ENCODE measurements at regions not wholly inside any gene's neighbourhood (a gene's known extent, or its start where the extent isn't known, plus 50 kb on each side); places are given as distances from the start of the nearest gene placed in this dataset.
A peak's percentile ranks its signal among the peaks of the same experiment; 100 is the strongest.

DNA sequence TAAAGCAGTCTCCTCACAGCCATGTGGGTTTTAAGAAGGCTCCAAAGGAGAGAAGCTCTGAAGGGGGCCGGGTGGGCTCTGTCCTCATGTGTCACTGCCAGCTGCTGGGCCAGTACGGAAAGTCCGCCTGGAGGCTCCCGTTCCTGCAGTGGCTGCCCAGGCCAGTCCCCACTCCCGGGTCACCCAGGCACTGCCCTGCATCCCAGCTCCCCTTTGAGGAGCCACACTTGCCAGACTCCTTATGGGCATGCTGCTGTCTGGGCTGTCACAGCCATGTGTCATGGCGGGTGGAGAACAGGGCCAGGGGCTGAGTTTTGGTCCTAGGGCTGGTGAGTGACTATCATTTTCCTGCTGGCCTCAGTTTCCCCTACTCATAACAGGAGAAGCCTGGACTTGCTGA, 79.4 kb upstream of the ACTRT2 start:
- no peaks in the 10 kb centered on the region for H3K4me1 ChIP-seq
- H3K27me3 ChIP-seq (ENCODE audit: low read depth), result peaks cover 26% of the 10 kb centered on the region
- no peaks in the 10 kb centered on the region for H3K36me3 ChIP-seq
- H3K4me3 ChIP-seq, result no peak overlapping the region
- TF ChIP-seq, protein P1, sequence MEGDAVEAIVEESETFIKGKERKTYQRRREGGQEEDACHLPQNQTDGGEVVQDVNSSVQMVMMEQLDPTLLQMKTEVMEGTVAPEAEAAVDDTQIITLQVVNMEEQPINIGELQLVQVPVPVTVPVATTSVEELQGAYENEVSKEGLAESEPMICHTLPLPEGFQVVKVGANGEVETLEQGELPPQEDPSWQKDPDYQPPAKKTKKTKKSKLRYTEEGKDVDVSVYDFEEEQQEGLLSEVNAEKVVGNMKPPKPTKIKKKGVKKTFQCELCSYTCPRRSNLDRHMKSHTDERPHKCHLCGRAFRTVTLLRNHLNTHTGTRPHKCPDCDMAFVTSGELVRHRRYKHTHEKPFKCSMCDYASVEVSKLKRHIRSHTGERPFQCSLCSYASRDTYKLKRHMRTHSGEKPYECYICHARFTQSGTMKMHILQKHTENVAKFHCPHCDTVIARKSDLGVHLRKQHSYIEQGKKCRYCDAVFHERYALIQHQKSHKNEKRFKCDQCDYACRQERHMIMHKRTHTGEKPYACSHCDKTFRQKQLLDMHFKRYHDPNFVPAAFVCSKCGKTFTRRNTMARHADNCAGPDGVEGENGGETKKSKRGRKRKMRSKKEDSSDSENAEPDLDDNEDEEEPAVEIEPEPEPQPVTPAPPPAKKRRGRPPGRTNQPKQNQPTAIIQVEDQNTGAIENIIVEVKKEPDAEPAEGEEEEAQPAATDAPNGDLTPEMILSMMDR (IDR thresholded peaks at IDR 0.05), result no peak
- no peak overlapping the region for H3K27ac ChIP-seq
- ATAC-seq (no peak), DNase-seq (peak; percentile 18)
- intact Hi-C loops (cut with DNase I), result no loop called here
- peaks cover 12% of the 10 kb centered on the region for H3K9me3 ChIP-seq

DNA sequence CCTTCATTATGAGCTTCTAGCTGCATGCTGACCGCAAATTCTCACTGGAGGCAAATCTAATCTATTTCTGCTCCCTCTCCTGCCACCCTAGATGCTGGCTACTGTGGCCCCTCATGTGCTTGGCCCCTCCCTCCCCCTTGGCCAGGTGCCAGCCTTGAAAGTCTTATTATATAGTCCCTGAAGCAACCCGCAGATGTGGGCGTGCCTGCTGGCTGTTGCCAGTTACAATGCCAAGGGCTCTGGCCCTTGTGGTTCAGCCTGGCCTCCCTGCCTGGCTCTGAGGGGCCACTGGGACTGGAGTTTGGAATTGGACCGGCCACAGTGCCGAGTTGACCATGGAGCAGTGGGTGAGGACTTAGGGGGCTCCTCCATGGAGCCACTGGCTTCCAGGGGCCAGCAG, 78.9 kb upstream of the ACTRT2 start:
- TF ChIP-seq, protein P1 (IDR thresholded peaks at IDR 0.05), result no peak
- Histone ChIP-seq H3K9me3 (peaks cover 12% of the 10 kb centered on the region), H3K4me1 (no peaks in the 10 kb centered on the region), H3K27me3 (ENCODE audit: low read depth) (peaks cover 26% of the 10 kb centered on the region), H3K4me3 (no peak overlapping the region), H3K27ac (no peak overlapping the region), H3K36me3 (no peaks in the 10 kb centered on the region)
- intact Hi-C loops (cut with DNase I), result no loop called here
- DNase-seq, result no peak
- ATAC-seq, result no peak

DNA sequence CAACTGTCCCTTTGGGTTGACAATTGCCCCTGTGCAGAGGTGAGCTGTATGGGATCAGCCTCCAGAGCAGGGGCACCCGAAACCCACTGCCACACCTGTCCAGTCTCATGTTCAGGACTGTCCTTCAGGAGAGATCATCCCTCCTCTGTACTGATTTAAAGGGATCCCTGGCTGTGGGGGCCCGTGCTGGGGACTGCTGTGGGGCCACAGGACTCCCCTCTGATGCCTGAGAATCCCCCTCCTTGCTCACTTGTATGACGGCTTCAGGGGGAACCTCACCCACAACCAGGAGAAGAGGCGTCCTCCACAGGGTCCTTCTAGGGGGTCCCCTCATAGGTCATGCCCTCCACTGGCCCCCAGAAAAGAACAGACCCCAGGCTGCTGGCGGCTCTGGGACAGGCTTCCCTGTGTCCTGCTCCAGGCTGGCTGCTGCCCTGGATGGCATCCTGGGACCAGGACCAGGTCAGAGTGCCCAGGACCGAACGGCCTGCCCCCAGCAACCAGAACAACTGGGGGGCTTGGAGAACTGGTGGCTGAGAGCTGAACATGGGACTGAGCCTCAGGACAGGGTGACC, 77.5 kb upstream of the ACTRT2 start:
- intact Hi-C loops (cut with DNase I), result no loop called here
- peak; percentile 32 for DNase-seq
- no peak overlapping the region for H3K27ac ChIP-seq
- peaks cover 35% of the 10 kb centered on the region for H3K27me3 ChIP-seq (ENCODE audit: low read depth)
- TF ChIP-seq, protein P1 (IDR thresholded peaks at IDR 0.05), result no peak
- H3K9me3 ChIP-seq, result peaks cover 12% of the 10 kb centered on the region
- no peak for ATAC-seq
- no peaks in the 10 kb centered on the region for H3K36me3 ChIP-seq
- no peak overlapping the region for H3K4me3 ChIP-seq
- no peaks in the 10 kb centered on the region for H3K4me1 ChIP-seq

DNA sequence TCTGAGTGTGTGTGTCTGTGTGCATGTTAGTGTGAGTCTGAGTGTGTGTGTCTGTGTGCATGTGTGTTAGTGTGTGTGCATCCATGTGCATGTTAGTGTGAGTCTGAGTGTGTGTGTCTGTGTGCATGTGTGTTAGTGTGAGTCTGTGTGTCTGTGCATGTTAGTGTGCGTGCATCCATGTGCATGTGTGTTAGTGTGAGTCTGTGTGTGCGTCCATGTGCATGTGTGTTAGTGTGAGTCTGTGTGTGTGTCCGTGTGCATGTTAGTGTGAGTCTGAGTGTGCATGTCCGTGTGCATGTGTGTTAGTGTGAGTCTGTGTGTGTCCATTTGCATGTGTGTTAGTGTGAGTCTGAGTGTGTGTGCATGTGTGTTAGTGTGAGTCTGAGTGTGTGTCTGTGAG, 76.6 kb upstream of the ACTRT2 start:
- H3K4me3 ChIP-seq, result no peak overlapping the region
- DNase-seq, result no peak
- intact Hi-C loops (cut with DNase I), result no loop called here
- no peaks in the 10 kb centered on the region for H3K36me3 ChIP-seq
- H3K9me3 ChIP-seq, result peaks cover 12% of the 10 kb centered on the region
- TF ChIP-seq, protein P1 (IDR thresholded peaks at IDR 0.05), result no peak
- ATAC-seq, result no peak
- peaks cover 38% of the 10 kb centered on the region for H3K27me3 ChIP-seq (ENCODE audit: low read depth)
- no peak overlapping the region for H3K27ac ChIP-seq
- H3K4me1 ChIP-seq, result no peaks in the 10 kb centered on the region

DNA sequence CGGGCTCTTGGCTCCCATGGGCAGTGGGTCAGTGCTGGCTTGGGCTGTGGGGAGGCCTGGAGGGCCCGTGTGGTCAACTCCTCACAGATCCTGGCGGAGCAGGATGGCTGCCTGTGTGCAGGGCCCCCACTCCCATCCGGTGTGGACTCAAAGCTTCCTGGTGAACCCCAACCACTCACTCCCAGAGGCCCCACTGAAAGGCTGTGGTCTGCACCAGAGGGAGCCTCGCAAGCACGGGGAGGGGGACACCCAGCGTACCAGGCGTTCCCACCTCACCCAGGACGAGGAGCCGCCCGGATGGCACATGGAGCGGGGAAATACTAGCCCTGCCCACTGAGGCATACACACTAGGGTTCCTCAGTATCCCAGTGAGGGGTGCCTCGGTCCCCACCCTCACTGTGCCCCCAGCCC, 75.4 kb upstream of the ACTRT2 start:
- Histone ChIP-seq H3K4me3 (no peak overlapping the region), H3K4me1 (no peaks in the 10 kb centered on the region), H3K9me3 (peaks cover 6% of the 10 kb centered on the region), H3K27me3 (ENCODE audit: low read depth) (peaks cover 47% of the 10 kb centered on the region), H3K27ac (no peak overlapping the region), H3K36me3 (no peaks in the 10 kb centered on the region)
- DNase-seq (peak; percentile 30), ATAC-seq (no peak)
- TF ChIP-seq, protein P1 (IDR thresholded peaks at IDR 0.05), result no peak
- intact Hi-C loops (cut with DNase I), result no loop called here
